ENCODE measurements at regions not wholly inside any gene's neighbourhood (a gene's known extent, or its start where the extent isn't known, plus 50 kb on each side); places are given as distances from the start of the nearest gene placed in this dataset.

DNA sequence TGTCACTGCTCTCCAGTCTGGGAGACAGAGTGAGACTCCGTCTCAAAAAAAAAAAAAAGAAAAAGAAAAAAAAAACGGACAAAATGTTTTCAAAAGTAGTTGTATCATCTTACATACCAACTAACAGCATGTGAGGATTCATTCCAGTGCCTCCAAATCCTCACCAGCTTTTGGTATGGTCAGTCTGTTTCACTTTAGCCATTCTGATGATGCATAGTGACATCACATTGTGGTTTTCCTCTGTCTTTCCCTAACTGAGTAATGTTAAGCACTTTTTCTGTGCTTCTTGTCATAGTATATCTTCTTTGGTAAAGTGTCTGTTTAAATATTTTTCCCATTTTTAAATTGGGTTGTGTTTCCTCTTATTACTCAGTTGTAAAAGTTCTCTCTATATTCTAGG lies 251.4 kb upstream of the CTBP2 start:
- TF ChIP-seq, protein P1, sequence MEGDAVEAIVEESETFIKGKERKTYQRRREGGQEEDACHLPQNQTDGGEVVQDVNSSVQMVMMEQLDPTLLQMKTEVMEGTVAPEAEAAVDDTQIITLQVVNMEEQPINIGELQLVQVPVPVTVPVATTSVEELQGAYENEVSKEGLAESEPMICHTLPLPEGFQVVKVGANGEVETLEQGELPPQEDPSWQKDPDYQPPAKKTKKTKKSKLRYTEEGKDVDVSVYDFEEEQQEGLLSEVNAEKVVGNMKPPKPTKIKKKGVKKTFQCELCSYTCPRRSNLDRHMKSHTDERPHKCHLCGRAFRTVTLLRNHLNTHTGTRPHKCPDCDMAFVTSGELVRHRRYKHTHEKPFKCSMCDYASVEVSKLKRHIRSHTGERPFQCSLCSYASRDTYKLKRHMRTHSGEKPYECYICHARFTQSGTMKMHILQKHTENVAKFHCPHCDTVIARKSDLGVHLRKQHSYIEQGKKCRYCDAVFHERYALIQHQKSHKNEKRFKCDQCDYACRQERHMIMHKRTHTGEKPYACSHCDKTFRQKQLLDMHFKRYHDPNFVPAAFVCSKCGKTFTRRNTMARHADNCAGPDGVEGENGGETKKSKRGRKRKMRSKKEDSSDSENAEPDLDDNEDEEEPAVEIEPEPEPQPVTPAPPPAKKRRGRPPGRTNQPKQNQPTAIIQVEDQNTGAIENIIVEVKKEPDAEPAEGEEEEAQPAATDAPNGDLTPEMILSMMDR (IDR thresholded peaks at IDR 0.05): no peak
- no peak for TF ChIP-seq POLR2A (IDR thresholded peaks at IDR 0.05)
